SK-N-MC (cell line): ENCODE measurements at regions not wholly inside any gene's neighbourhood (a gene's known extent, or its start where the extent isn't known, plus 50 kb on each side); places are given as distances from the start of the nearest gene placed in this dataset.

Source experiments
- DNase-seq: peaks from one replicate; pipeline ENCODE4 v3.0.0-alpha.2; 2011; ENCODE audit warnings: low read depth, low spot score
- H3K27ac ChIP-seq: fragments of 200-600 bp; sonication (generic); 2 replicates; pipeline ENCODE4 v1.5.1; 2016; ENCODE audit warnings: mixed run types
- H3K36me3 ChIP-seq: fragments of 200-600 bp; sonication (generic); 2 replicates; pipeline ENCODE4 v1.6.1; 2017; ENCODE audit warnings: antibody characterized with exemption, low read length, mixed read lengths; ENCODE audit not compliant: insufficient read depth
- H3K4me3 ChIP-seq: fragments of 200-600 bp; sonication (generic); 2 replicates; pipeline ENCODE4 v1.5.1; 2016
- H3K9ac ChIP-seq: fragments of 200-600 bp; sonication (generic); 2 replicates; pipeline ENCODE4 v1.8.0; 2017; ENCODE audit warnings: mixed run types, mixed read lengths; ENCODE audit not compliant: insufficient read length
- H3K9me3 ChIP-seq: fragments of 200-600 bp; sonication (generic); 2 replicates; pipeline ENCODE4 v1.6.1; 2017; ENCODE audit warnings: low read depth, mild to moderate bottlenecking, antibody characterized with exemption, low read length, moderate library complexity, mixed read lengths
- EZH2 ChIP-seq: fragments of 200-600 bp; sonication (generic); IDR thresholded peaks from one replicate; pipeline ENCODE4 v1.6.1; 2017; ENCODE audit warnings: antibody characterized with exemption
- FOXP2 ChIP-seq: optimal IDR thresholded peaks from 2 replicates; pipeline ENCODE3; 2011; ENCODE audit warnings: mild to moderate bottlenecking, moderate library complexity; ENCODE audit not compliant: insufficient read depth; ENCODE audit errors: extremely low read length, control extremely low read depth
- POLR2AphosphoS5 ChIP-seq: IDR thresholded peaks from 2 replicates; pipeline ENCODE4 v1.6.1; 2012; ENCODE audit warnings: mild to moderate bottlenecking, low read depth, low read length, borderline replicate concordance

DNA sequence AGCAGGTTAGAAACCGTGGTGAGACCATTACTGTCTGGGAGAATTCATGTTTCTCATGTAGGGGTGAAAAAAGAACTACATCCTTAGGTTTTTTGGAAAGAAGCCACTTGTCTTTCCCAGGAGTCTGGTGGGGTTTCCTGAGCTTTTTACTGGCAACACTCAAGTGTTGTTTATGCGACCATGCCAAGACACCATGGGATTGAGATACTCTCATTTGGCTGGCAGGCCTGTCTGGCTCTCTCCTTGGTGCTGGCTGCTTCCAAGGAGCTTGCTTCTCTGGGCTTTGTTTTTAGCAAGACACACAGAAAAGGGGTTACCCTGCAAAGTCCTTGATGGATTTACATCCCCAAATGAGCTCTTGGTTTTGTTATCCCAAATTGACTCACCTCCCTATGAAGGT, 80.9 kb upstream of the ISL1 start:
- H3K27ac ChIP-seq: no peak overlapping the region
- H3K36me3 ChIP-seq: no peaks in the 10 kb centered on the region
- H3K9me3 ChIP-seq: no peaks in the 10 kb centered on the region
- H3K4me3 ChIP-seq: no peak overlapping the region
- TF ChIP-seq POLR2AphosphoS5 (no peak), FOXP2 (no peak), EZH2 (no peak)
- no peak for DNase-seq
- H3K9ac ChIP-seq: no peak overlapping the region

DNA sequence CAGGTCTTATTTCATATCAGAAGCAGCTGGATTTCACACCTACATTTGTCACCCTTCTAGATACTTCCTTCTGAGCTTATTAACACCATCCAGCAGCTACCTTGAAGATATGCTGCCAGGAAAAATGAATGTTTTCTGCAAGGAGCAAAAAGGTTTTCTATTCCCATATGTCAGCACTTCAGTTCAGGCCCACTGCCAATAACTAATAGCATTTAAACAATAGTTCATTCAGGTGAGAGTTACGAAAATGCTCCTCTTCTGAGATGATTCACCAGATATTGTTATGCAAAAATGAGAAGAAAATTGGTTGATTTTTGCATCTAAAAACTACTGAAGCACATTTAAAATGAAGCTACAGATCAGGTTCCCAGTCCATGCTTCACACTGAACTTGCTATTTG, 56.4 kb upstream of the ISL1 start:
- H3K36me3 ChIP-seq: no peaks in the 10 kb centered on the region
- no peaks in the 10 kb centered on the region for H3K9me3 ChIP-seq
- no peak for DNase-seq
- no peak overlapping the region for H3K27ac ChIP-seq
- H3K4me3 ChIP-seq: no peak overlapping the region
- H3K9ac ChIP-seq: no peak overlapping the region
- no peak for TF ChIP-seq EZH2
- no peak for TF ChIP-seq POLR2AphosphoS5
- no peak for TF ChIP-seq FOXP2
